NCI-H2227 (cell line): ENCODE measurements at regions not wholly inside any gene's neighbourhood (a gene's known extent, or its start where the extent isn't known, plus 50 kb on each side); places are given as distances from the start of the nearest gene placed in this dataset.
"Not testable (repeated sequence)": the region's sequence is repeated elsewhere in the genome, so short reads cannot be mapped to it uniquely, and the experiment has no call there.

Experiments used
- DNase-seq: peaks from one replicate; lab custom pipeline; 2025; ENCODE audit not compliant: unreplicated experiment; lab: John Stamatoyannopoulos, UW

GRCh38 chr5:89582768-89583339 lies 699.9 kb upstream of the MEF2C start:
- DNase-seq: no peak

GRCh38 chr5:89580976-89581375 lies 698.0 kb upstream of the MEF2C start:
- DNase-seq: no peak

GRCh38 chr5:89575319-89575718 lies 692.3 kb upstream of the MEF2C start:
- no peak for DNase-seq

GRCh38 chr5:89573345-89573744 lies 690.4 kb upstream of the MEF2C start:
- DNase-seq: no peak

- DNase-seq: no peak
Observed at GRCh38 chr5:89572696-89573095, 689.7 kb upstream of the MEF2C start.

- DNase-seq: no peak
Observed at GRCh38 chr5:89570557-89570956, 687.6 kb upstream of the MEF2C start.

GRCh38 chr5:89566340-89566739 lies 683.4 kb upstream of the MEF2C start:
- no peak for DNase-seq

GRCh38 chr5:89560696-89561095 lies 677.7 kb upstream of the MEF2C start:
- DNase-seq: no peak

- no peak for DNase-seq
Observed at GRCh38 chr5:89556215-89556913, 673.4 kb upstream of the MEF2C start.

- DNase-seq: no peak
Observed at GRCh38 chr5:89546657-89547056, 663.7 kb upstream of the MEF2C start.

GRCh38 chr5:89545626-89546025 lies 662.6 kb upstream of the MEF2C start:
- no peak for DNase-seq

- no peak for DNase-seq
Observed at GRCh38 chr5:89545076-89545475, 662.1 kb upstream of the MEF2C start.

- no peak for DNase-seq
Observed at GRCh38 chr5:89542736-89543135, 659.8 kb upstream of the MEF2C start.

GRCh38 chr5:89537800-89538199 lies 654.8 kb upstream of the MEF2C start:
- no peak for DNase-seq

- no peak for DNase-seq
Observed at GRCh38 chr5:89536020-89536419, 653.0 kb upstream of the MEF2C start.

- no peak for DNase-seq
Observed at GRCh38 chr5:89535411-89535810, 652.4 kb upstream of the MEF2C start.

GRCh38 chr5:89534331-89534730 lies 651.3 kb upstream of the MEF2C start:
- no peak for DNase-seq

- no peak for DNase-seq
Observed at GRCh38 chr5:89524785-89525184, 641.8 kb upstream of the MEF2C start.

- DNase-seq: not testable (repeated sequence)
Observed at GRCh38 chr5:89523867-89524266, 640.9 kb upstream of the MEF2C start.

- no peak for DNase-seq
Observed at GRCh38 chr5:89520771-89521170, 637.8 kb upstream of the MEF2C start.

GRCh38 chr5:89513299-89514044 lies 630.5 kb upstream of the MEF2C start:
- DNase-seq: no peak

- no peak for DNase-seq
Observed at GRCh38 chr5:89504051-89504450, 621.1 kb upstream of the MEF2C start.
